A673 (cell line): ENCODE measurements at regions not wholly inside any gene's neighbourhood (a gene's known extent, or its start where the extent isn't known, plus 50 kb on each side); places are given as distances from the start of the nearest gene placed in this dataset.

Experiments used
- CTCF ChIP-seq: fragments of 300-800, 200-600 bp; sonication (generic); conservative IDR thresholded peaks from 2 replicates; pipeline ENCODE4 v1.5.1; 2017; ENCODE audit warnings: low read depth, mild to moderate bottlenecking, antibody characterized with exemption, low read length, moderate library complexity, mixed read lengths
- EZH2 ChIP-seq: fragments of 200-600 bp; sonication (generic); IDR thresholded peaks from 2 replicates; pipeline ENCODE4 v1.6.1; 2017; ENCODE audit warnings: borderline replicate concordance, low read depth, mild to moderate bottlenecking, mixed read lengths, antibody characterized with exemption, low read length; ENCODE audit not compliant: poor library complexity, severe bottlenecking

- TF ChIP-seq CTCF, result no peak
- TF ChIP-seq EZH2, result no peak
Measured at GRCh38 chr12:90331821-90332220, 623.2 kb downstream of the CCER1 start.
